HG03060 (cell line): ENCODE measurements at regions not wholly inside any gene's neighbourhood (a gene's known extent, or its start where the extent isn't known, plus 50 kb on each side); places are given as distances from the start of the nearest gene placed in this dataset.

ENCODE experiments used
- ATAC-seq: cut with Tn5 transposase; IDR thresholded peaks from one replicate; pipeline ENCODE4 v1.9.1; 2021; ENCODE audit warnings: low read depth, moderate number of reproducible peaks; ENCODE audit not compliant: unreplicated experiment

GRCh38 chrX:149280011-149280410 lies 225.1 kb downstream of the IDS start:
- no peak for ATAC-seq

- no peak for ATAC-seq
Measured at GRCh38 chrX:149275836-149276235, 229.3 kb downstream of the IDS start.

GRCh38 chrX:149274516-149275105 lies 230.5 kb downstream of the IDS start:
- no peak for ATAC-seq

DNA sequence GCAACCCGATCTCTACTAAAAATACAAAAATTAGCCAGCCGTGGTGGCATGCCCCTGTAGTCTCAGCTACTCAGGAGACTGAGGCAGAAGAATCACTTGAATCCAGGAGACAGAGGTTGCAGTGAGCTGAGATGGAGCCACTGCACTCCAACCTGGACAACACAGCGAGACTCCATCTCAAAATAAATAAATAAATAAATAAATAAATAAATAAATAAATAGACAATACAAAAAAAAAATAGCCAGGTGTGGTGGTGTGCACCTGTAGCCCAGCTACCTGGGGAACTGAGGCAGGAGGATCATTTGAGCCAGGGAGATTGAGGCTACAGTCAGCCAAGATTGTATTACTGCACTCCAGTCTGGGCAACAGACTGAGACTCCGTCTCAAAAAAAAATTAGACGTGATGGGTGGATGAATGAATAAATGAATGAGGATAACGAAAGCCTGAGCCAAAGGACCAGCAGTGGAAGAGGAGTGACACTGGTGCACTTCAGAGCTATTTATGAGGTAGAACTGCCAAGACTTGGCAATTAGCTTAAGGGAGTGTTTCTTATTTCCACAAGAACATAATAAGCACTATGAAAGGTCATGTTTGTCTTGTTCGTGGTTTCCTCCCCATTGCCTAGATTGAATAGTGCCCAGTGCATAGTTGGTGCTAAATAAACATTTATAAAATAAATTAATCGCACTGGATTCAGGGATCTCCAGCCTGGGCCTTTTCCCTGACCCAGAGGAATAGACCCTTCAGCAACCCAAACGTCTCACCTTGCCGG lies 232.2 kb downstream of the IDS start:
- ATAC-seq = no peak

DNA sequence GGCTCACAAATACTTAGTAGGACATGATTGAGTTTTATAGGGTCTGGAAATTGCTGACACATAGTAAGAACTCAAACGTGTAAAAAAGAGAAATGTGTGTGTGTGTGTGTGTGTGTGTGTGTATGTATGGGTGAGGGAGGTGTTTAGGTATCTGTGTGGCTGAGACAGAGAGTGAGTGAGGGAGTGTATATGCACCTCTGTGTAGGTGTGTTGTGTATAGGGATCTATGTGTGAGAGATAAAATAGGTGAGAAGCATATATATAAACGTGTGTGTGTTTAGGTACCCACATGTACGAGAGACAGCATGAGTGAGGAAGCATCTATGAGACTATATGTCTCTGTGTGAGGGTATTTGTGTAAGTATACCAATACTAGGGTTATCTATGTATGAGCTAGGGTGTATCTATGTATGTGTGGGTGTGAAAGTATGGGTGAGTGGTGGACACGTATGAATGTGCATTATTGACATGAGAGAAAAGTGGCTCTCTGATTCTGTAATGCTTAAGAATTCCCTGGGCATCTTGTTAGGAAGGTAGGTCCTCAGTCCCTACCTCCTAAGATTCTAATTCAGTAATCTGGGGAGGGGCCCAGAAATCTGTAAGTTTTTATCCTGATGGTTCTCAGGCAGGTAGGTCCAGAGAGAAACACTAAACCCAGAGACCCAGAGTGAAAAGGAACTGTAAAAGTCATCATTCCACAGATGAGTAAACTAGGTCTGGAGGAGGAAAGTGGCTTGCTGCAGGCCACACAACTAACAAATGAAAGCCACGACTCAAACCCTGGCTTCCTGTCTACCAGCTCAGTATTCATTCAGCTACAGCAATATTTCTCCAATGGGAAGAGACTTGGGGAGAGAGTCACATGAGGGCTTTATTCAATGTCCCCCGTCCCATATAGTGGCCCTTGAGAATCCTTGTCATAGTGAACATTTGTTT lies 237.0 kb downstream of the IDS start:
- peak; percentile 69 for ATAC-seq

DNA sequence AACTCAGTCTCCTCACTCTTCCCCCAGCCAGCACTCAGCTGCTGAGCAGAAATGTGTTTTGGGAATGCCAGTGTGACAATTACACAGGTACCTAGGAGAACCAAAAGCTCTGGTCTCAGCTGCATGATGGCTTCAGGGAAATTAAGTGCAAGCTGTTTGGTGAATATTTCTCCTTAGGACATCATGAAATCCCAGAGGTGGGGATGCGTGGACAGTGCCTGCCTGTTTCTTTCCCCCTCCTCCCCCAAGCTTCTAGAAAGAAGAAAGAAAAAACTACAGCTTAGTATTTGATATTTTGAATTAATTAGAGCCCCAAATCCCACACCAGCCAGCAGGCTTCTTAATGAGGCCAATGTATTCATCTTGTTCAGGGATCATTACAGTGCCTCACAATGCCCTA lies 243.0 kb downstream of the IDS start:
- ATAC-seq = no peak

DNA sequence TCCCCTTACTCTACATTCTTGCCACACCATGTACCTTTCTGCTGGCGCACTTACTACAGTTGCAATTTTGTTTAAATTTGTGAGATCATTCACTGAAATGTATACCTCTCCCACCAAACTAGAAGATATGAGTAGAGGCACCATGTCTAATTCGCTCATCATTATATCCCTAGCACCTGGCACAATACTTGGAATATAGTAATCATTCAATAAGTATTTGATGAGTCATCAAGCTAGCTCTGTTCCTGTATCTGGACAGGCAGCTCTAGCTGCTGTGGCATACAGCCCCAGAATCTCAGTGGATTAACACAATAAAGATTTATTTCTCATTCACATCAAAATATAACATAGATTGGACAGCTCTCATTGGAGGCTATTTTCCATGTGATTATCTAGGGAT lies 245.9 kb downstream of the IDS start:
- no peak for ATAC-seq

GRCh38 chrX:149255860-149256259 lies 249.2 kb downstream of the IDS start:
- ATAC-seq = no peak

GRCh38 chrX:149248073-149248625 lies 257.0 kb downstream of the IDS start:
- ATAC-seq = no peak

DNA sequence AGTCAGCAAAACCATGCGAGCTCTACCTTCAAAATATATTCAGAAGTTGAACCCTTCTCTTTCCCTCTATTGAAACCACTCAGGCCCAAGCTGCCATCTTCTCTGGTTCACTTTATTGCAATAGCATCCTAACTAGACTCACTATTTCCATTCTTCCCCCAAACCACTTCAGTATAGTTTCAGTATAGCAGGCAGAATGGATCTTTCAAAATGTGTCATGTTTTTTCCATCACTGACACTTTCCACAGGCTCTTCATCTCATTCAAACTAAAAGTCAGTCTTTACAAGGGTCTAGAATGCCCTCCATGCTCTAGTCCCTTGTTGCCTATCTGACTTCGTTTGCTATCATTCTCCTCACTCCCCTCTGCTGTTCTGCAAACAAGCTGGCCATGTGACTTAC lies 274.4 kb downstream of the IDS start:
- ATAC-seq = no peak

- ATAC-seq = no peak
Measured at GRCh38 chrX:149223854-149224253, 281.3 kb downstream of the IDS start.

- no peak for ATAC-seq
Measured at GRCh38 chrX:149222040-149222439, 283.1 kb downstream of the IDS start.

- ATAC-seq = no peak
Measured at GRCh38 chrX:149221230-149221629, 283.9 kb downstream of the IDS start.

- ATAC-seq = no peak
Measured at GRCh38 chrX:149213264-149213663, 291.8 kb downstream of the IDS start.

DNA sequence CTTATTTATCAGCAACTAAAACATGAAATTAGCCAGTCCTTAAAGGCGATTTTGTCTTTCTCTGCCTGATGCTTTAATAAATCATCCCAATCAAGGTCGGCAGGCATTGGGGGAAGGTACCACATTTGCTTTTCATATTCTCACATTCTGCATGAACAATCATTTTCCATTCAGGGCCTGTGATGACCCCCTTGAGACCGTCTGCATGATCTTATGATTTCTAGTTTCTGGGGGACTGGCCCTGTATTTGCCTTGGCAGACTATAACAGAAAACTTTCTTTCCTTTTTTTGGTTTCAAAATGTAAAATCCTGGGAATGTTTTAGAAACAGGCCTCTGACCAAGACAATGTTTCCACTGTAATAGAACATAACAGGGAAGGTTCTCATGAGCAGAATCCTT lies 296.8 kb downstream of the IDS start:
- no peak for ATAC-seq

- ATAC-seq = no peak
Measured at GRCh38 chrX:149207518-149207917, 297.6 kb downstream of the IDS start.

DNA sequence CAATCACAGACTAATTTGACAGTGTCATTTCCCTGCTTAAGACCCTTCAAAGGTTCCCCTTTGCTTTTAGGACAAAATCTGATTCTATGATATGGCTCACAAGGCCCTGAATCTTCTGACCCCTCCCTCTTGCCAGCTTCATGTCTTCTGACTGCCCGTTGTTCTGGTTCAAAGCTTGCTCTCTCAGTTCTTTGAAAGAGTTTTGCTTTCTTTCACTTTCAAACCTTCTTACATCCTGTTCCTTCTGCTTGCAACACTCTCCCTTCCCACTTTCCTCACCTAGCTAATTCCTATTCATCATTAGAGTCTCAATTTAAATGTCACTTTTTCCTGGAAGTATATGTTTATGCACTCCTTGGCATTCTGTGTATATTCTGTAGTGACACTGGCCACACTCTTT lies 299.2 kb downstream of the IDS start:
- no peak for ATAC-seq

- no peak for ATAC-seq
Measured at GRCh38 chrX:149205081-149205480, 300.0 kb downstream of the IDS start.

DNA sequence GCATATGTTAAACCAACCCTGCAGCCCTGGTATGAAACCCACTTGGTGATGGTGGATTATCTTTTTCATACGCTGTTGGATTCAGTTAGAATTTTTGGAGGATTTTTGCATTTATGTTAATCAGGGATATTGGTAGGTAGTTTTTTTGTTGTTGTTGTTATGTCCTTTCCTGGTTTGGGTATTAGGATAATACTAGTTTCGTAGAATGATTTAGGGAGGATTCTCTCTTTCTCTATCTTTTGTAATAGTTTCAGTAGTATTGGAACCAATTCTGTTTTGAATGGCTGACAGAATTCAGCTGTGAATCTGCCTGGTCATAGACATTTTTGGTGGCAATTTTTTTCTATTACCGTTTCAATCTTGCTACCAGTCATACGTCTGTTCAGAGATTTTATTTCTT lies 305.4 kb downstream of the IDS start:
- no peak for ATAC-seq

GRCh38 chrX:149198980-149199732 lies 305.9 kb downstream of the IDS start:
- peak; percentile 87 for ATAC-seq
